ENCODE measurements at regions not wholly inside any gene's neighbourhood (a gene's known extent, or its start where the extent isn't known, plus 50 kb on each side); places are given as distances from the start of the nearest gene placed in this dataset.

DNA sequence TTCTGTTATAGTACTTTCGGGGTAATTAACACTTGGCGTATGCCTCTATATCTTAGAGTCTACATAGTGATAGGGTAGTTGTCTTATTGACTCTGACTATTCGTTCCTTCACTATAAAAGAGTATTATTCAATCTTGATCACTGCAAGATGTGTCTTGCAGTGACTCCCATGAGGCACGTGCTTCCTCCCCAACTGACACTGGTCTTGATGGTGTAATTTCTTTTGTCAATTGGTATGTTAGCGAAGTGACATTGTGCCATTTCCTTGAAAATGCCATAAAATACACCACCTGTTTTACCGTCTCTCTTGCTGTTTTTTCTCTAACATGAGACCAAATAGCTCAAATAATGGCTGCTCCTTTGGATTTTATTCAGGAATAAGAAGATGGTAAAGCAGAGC is 1314.1 kb upstream of the CDH6 start:
- Histone ChIP-seq H3K4me3 (no peak overlapping the region), H3K27ac (no peak overlapping the region)

DNA sequence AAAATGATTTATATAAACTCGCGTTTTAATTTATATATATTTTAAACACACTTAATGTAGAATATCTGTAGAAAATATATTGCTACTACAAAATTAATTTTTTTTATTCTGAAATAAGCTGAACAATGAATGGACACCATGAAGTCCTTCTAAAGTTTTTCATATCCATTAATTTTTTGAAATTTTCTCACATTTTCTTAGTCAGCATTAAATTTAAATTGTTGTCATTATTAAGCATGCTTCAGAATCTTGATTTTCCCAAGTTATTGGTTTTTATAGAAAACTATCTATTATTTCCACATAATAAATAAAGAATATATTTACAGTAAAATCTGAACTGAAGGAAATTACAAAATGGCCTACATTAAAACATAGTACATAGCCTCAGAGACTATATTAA is 1314.9 kb upstream of the CDH6 start:
- Histone ChIP-seq H3K4me3 (no peak overlapping the region), H3K27ac (no peak overlapping the region)

DNA sequence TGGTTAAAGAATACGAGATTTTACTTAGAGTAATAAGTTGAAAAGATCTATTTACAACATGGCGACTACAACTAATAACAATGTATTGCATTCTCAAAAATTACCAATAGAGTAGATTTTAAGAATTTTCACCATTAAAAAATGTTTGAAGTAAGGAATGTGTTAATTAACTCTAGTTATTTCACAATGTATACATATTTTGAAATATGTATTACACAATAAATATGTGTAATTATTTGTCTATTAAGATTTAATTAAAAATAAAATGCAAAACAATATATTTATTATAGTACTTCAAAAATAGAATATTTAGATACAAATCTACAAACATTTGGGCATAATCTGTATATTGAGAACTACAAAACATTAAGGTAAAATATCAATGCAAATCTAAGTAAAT is 1326.3 kb upstream of the CDH6 start:
- no peak overlapping the region for H3K4me3 ChIP-seq
- H3K27ac ChIP-seq: no peak overlapping the region

DNA sequence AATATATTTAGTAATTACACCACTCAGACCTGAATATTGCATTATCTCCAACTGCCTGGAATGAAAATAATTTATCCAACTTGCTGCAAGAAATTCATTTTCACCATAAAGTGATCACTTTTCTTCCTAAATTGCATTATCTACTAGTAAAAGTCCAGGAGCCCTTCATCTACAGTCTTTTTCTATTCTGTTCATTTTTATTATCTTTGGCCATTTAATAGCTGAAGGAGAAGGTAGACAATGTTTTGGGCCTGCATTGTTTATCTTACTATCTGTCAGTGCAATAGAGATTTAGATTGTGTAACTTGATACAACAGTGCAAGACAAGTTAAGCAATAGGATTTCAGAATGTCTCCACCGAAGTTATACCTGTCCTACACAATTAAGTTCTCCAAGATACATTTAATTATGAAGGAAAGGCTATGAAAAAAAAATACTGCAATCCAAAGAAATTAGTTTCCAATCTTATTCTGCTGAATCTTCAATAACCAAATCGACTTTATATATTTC is 1339.7 kb upstream of the CDH6 start:
- H3K4me3 ChIP-seq: no peak overlapping the region
- no peak overlapping the region for H3K27ac ChIP-seq

DNA sequence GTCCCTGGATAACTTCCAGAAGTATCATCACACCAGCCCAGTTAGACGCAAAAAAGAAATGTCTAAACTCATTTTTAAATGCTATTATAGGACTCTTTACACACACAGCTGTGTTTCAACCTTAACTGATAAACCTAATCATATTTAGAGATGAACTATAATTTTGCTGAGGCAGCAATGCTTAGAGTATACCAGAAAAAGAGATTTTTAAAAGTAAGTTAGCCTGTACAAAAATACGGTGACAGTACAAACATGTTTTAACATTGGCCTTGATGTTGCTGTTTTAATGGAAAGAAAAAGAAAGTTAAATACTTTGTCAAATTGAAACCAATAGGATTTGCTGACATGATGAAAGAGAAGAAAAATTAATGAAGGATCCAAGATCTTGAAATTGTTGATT is 1341.2 kb upstream of the CDH6 start:
- H3K27ac ChIP-seq: no peak overlapping the region
- H3K4me3 ChIP-seq: no peak overlapping the region

DNA sequence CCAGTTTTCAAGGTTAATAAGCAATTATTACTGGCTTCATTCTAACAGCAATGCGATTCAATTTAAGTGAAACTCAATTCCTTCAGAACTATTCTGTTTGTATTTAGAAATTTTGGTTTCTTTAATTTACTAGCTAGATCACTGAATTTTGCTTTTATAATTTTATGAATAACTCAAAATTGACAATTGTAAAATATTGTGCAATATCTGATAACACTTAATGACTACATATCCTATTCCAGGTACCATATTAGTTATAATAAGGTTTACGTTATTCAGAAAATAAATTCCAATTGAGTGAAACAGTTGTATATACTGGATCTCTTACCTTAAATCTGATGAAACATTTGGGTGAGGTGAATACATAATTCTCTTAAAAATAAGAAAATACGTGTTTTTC is 1348.3 kb upstream of the CDH6 start:
- Histone ChIP-seq H3K27ac (no peak overlapping the region), H3K4me3 (no peak overlapping the region)

DNA sequence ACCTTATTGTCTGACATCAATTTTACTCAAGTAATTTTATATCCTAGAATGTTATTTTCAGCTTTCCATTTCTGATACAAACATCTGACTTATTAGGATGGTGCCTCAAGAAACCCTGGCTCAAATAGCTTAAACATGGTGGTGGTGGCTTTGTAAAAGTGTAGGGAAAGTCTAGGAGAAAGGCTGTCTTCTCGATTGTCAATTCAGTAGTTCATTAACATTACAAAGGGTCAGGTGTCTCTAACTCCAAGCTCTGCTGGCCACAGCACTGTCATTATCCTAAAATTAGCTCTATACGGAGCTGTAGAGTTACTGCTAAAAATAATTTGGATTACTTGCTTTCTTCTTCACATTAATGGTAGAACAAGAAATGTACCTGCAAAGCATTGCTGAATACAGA is 1360.1 kb upstream of the CDH6 start:
- H3K27ac ChIP-seq: no peak overlapping the region
- no peak overlapping the region for H3K4me3 ChIP-seq

GRCh38 chr5:29822521-29822920 is 1371.0 kb upstream of the CDH6 start:
- H3K27ac ChIP-seq: no peak overlapping the region
- no peak overlapping the region for H3K4me3 ChIP-seq

- Histone ChIP-seq H3K4me3 (no peak overlapping the region), H3K27ac (no peak overlapping the region)
Measured at GRCh38 chr5:29811914-29812679, 1381.4 kb upstream of the CDH6 start.

DNA sequence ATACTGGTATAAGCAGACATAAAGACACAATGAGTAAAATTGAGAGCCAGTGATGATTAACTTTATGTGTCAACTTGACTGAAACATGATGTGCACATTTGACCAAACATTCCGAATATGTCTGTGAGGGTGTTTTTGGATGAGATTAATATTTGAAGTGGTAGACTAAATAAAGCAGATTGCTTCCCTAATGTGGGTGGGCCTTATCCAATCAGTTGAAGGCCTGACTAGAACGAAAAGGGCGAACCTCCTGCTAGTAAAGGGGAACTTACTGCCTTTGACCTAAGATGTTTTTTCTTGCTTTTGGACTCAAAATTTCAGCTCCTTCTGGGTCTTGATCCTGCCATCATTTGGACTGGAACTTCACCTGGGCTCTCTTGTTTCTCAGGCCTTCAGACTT is 1387.7 kb upstream of the CDH6 start:
- Histone ChIP-seq H3K4me3 (no peak overlapping the region), H3K27ac (no peak overlapping the region)

DNA sequence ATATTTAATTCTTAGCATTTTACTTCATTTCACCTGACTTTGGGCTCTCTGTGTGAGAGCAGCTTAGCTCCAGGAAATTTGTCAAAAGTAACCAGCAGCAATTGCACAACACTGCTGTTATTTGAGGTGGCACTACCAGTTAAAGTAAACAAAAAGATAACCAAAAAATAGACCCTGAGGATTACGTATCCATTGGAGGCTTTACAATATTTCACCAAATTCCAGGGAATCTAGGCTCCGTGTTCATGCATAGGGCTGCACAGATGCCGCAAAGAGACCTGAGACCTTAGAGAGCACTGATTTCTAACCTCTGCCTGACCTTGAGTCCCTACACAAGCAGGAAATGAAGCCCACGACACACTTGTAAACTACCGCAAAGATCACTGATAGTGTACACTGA is 1392.7 kb upstream of the CDH6 start:
- no peak overlapping the region for H3K27ac ChIP-seq
- H3K4me3 ChIP-seq: no peak overlapping the region

GRCh38 chr5:29796013-29796412 is 1397.5 kb upstream of the CDH6 start:
- Histone ChIP-seq H3K4me3 (no peak overlapping the region), H3K27ac (no peak overlapping the region)

GRCh38 chr5:29795096-29795652 is 1398.3 kb upstream of the CDH6 start:
- H3K4me3 ChIP-seq: no peak overlapping the region
- H3K27ac ChIP-seq: no peak overlapping the region

DNA sequence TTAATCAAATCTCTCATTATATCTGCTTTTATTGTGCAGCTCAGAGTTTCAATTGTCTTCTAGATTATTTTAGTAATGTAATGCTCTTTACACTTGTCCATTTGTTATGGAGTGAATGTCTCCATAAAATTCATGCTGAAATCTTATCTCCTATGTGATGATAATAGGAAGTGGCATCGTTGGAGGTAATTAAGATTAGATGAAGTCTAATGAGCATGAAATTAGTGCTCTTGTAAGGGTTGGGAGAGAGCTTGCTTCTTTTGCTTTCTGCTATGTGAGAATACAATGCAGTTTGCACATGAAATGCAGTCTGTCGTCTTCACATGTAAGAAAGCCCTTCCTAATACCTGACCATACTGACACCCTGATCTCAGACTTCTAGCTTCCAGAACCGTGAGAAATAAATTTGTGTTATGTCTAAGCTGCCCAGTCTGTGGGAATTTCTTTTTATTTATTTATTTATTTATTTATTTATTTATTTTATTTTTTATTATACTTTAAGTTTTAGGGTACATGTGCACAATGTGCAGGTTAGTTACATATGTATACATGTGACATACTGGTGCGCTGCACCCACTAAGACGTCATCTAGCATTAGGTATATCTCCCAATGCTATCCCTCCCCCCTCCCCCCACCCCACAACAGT is 1399.2 kb upstream of the CDH6 start:
- Histone ChIP-seq H3K27ac (no peak overlapping the region), H3K4me3 (no peak overlapping the region)

GRCh38 chr5:29790281-29790680 is 1403.2 kb upstream of the CDH6 start:
- H3K27ac ChIP-seq: no peak overlapping the region
- no peak overlapping the region for H3K4me3 ChIP-seq

DNA sequence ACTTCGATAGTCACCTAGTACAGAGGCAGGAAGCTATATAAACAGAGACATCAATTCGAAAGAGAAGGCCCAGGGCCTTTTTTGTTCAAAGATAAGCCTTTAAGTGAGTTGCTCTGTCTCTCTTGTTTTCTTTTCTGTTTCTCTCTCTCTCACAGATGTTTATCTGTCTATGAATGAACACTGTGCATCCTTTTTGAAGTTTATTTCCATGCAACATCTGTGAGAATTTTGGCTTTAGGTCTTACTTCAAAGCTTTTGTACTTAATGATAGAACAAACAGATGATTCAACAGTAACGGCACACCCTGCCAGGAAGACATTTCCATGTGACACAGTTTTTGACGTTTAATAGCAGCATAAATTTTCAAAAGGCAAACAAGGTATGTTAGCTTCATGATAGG is 1413.1 kb upstream of the CDH6 start:
- Histone ChIP-seq H3K4me3 (no peak overlapping the region), H3K27ac (no peak overlapping the region)

DNA sequence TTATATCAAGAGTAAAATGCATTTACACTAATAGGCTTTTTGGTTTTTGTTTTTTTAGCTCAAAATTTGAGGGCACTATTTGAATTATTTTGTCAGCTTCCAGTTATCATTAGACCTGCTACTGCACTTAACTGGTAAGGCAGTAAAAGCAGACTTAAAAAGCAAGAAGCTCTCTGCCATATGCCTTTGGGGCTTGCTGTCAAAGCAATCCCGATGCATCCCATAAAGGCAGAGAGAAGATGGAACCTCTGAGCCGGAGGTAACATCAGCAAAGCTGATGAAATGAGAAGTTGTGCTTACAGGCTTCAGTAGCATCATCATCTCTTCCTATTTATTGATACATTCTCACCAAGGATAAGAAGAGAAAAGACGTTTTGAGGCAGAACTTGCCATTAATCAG is 1414.3 kb upstream of the CDH6 start:
- Histone ChIP-seq H3K4me3 (no peak overlapping the region), H3K27ac (no peak overlapping the region)

DNA sequence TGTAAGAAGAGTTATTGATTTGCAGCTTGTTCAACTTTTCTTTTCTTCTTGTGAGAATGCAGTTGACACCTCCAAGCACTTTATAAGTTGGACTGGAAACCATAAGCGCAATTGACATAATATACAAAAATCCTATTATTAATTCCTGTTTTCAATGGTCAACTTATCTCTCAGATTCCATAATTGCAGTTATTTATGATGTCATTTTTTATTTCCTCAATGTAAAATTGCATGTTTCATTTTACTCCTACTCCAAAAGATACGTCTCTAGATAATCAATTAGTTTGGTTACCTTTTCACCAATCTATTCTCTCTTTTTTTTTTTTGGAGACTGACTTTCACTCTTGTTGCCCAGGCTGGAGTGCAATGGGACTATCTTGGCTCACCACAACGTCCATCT is 1416.1 kb upstream of the CDH6 start:
- Histone ChIP-seq H3K27ac (no peak overlapping the region), H3K4me3 (no peak overlapping the region)

DNA sequence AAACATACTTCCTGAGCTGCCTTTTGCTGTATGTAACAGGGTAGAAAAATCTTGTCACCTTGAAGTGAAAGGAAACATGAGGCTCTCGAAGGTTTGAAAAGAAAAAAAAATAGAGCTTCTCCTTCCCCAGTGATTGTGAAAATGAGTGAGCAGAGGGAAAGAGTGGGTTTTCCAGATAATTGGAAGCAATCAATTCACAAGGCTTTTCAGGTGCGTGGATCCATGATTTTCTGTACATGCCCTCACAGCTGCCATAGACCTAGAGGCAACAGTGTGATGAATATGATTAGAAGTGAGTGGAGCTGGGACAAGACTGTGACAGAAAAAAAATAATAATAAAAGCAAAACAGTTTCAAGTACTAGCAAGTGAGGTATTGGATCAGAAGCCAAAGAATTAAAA is 1422.5 kb upstream of the CDH6 start:
- Histone ChIP-seq H3K4me3 (no peak overlapping the region), H3K27ac (no peak overlapping the region)

DNA sequence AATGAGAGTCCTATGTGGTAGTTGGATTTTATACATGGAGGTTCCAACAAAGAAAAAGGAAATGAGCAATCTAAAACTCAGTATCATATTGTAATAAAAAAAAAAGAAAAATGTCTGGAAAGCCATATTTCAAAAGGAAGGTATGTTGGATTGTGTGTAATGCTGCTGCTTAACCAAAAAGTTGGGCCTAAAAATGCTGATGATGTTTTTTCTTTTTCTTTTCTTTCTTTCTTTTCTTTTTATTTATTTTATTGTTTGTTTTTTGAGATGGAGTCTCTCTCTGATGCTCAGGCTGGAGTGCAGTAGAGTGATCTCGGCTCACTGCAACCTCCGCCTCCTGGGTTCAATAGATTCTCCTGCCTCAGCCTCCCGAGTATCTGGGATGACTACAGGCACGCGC is 1424.0 kb upstream of the CDH6 start:
- Histone ChIP-seq H3K4me3 (no peak overlapping the region), H3K27ac (no peak overlapping the region)

DNA sequence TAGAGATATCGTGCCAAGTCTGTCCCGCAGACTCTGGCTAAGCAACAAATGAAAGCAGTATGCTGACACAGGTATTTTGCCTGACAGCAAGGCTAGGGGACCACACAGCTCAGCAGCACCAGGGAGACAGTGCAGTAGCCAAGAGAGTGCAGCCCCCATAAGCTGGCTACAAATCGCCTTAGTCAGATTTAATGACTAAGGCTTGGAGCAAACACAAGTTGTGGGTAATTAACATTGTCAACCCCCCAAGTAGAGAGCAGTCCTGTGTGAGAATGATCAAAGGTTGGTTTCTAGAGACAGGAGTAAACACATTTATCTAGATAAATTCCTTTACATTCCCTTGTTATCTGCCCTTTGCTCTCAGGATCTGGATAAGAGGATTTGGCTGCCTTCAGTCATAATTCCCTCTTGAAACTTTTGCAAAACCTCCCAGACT is 1434.5 kb upstream of the CDH6 start:
- Histone ChIP-seq H3K27ac (no peak overlapping the region), H3K4me3 (no peak overlapping the region)

Measured in skin epidermis (tissue), 12 donors.